ENCODE measurements at regions not wholly inside any gene's neighbourhood (a gene's known extent, or its start where the extent isn't known, plus 50 kb on each side); places are given as distances from the start of the nearest gene placed in this dataset.

DNA sequence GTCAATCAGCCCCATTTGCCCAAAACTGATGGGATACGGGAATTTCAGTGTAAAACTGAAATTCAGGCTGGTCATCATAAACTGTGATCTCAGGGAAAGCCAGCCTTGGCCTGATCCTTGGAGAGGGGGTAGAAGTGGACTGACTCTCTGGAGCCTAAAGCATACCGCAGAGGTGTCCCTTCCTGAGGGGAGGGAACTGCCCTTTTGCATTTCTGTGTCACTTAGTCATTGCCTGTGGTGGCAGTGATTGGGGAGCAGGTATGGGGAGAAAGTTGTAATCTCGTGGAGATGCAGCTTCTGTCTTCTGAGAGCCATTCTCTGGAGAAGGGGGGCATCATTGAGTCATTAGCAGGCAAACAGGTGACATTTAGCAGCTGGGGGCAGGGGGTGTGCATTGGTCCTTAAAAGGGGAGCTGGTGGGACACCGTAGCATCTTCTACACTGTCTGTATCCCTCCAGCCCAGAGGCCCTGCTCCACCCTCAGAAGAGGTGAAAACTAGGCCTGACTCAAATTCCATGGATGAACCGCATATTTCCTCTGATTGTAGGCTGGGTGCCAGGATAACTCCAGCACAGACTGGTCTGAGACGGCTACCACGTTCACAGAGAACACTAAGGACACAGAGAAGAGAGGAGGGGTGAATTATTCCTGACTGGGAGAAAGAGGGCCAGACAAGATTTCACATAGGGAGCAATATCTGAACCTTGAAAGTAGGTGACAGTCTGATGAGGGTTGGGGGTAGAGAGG, 143.3 kb downstream of the SEC61B start:
- Histone ChIP-seq H3K27ac (no peak overlapping the region), H3K9me3 (no peaks in the 10 kb centered on the region), H3K27me3 (peaks cover 0 to 15% (median 0%) of the 10 kb centered on the region in 7 donors), H3K4me3 (no peak overlapping the region), H3K36me3 (no peaks in the 10 kb centered on the region), H3K4me1 (peaks cover 0 to 23% (median 13%) of the 10 kb centered on the region in 9 donors)
- DNase-seq (no peak), ATAC-seq (no peak)
- intact Hi-C loops (cut with DNase I): loop anchor here in 2 of 10 donors (10.0 kb wide), 2 partner anchors 449 to 459 kb away; partner anchors contain the start of gene NR4A3 (in 1 of the 2)
- TF ChIP-seq, protein P1, sequence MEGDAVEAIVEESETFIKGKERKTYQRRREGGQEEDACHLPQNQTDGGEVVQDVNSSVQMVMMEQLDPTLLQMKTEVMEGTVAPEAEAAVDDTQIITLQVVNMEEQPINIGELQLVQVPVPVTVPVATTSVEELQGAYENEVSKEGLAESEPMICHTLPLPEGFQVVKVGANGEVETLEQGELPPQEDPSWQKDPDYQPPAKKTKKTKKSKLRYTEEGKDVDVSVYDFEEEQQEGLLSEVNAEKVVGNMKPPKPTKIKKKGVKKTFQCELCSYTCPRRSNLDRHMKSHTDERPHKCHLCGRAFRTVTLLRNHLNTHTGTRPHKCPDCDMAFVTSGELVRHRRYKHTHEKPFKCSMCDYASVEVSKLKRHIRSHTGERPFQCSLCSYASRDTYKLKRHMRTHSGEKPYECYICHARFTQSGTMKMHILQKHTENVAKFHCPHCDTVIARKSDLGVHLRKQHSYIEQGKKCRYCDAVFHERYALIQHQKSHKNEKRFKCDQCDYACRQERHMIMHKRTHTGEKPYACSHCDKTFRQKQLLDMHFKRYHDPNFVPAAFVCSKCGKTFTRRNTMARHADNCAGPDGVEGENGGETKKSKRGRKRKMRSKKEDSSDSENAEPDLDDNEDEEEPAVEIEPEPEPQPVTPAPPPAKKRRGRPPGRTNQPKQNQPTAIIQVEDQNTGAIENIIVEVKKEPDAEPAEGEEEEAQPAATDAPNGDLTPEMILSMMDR (IDR thresholded peaks at IDR 0.05): no peak
- WGBS, 2 donors: 65 to 69% methylated on average over 7 of the region's 7 CpGs

DNA sequence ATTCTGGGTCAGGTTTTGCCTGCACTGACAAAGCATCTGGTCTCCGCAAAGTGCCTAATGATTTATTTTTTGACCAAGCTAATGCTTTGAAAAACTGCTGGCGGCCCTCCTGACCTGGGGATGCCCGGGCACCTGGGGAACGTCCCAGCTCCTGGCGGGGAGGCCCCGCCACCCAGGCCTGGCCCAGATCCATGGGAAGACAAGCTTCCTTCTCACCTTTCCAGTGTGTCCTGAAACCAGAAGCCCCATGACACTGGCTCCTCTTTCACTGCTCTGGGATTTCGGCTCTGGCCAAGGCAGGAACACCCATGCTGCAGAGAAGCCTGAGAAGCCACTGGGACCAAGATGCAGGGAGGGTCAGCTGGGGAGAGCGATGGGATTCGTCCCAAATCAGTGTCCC, 144.1 kb downstream of the SEC61B start:
- WGBS, 2 donors: 78 to 83% methylated on average over 9 of the region's 9 CpGs
- H3K27me3 ChIP-seq: peaks cover 0 to 7% (median 0%) of the 10 kb centered on the region in 7 donors
- peaks cover 0 to 23% (median 13%) of the 10 kb centered on the region in 9 donors for H3K4me1 ChIP-seq
- H3K27ac ChIP-seq: no peak overlapping the region
- H3K36me3 ChIP-seq: no peaks in the 10 kb centered on the region
- no peaks in the 10 kb centered on the region for H3K9me3 ChIP-seq
- DNase-seq: no peak
- H3K4me3 ChIP-seq: no peak overlapping the region
- ATAC-seq: no peak
- intact Hi-C loops (cut with DNase I): loop anchor here in 2 of 10 donors (10.0 kb wide), 2 partner anchors 449 to 459 kb away; partner anchors contain the start of gene NR4A3 (in 1 of the 2)
- TF ChIP-seq, protein P1 (IDR thresholded peaks at IDR 0.05): no peak

DNA sequence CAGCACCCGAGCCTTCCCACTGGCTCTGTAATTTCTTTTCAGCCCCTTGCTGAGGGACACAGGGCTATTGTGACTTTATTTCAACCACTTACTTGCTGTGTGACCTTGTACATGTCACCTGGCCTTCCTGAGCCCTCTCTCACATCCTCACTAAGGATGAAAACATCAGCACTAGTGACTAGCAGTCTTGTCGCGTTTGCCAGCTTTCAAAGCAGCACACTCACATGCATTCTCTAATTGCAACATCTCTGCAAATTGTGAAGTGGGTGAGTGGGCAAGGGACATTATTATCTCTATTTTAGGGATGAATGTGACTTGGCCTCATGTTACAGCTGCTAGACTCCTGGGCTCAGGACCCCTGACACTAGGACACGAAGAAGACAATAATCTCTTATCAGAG, 144.5 kb downstream of the SEC61B start:
- ATAC-seq (no peak), DNase-seq (no peak)
- WGBS, 2 donors: 84 to 85% methylated on average over 4 of the region's 4 CpGs
- intact Hi-C loops (cut with DNase I): loop anchor here in 2 of 10 donors (10.0 kb wide), 2 partner anchors 448 to 458 kb away; partner anchors contain the start of gene NR4A3 (in 1 of the 2)
- Histone ChIP-seq H3K4me3 (no peak overlapping the region), H3K4me1 (peaks cover 0 to 23% (median 13%) of the 10 kb centered on the region in 9 donors), H3K27me3 (peaks cover 0 to 4% (median 0%) of the 10 kb centered on the region in 7 donors), H3K36me3 (no peaks in the 10 kb centered on the region), H3K27ac (no peak overlapping the region), H3K9me3 (no peaks in the 10 kb centered on the region)
- TF ChIP-seq, protein P1 (IDR thresholded peaks at IDR 0.05): no peak

DNA sequence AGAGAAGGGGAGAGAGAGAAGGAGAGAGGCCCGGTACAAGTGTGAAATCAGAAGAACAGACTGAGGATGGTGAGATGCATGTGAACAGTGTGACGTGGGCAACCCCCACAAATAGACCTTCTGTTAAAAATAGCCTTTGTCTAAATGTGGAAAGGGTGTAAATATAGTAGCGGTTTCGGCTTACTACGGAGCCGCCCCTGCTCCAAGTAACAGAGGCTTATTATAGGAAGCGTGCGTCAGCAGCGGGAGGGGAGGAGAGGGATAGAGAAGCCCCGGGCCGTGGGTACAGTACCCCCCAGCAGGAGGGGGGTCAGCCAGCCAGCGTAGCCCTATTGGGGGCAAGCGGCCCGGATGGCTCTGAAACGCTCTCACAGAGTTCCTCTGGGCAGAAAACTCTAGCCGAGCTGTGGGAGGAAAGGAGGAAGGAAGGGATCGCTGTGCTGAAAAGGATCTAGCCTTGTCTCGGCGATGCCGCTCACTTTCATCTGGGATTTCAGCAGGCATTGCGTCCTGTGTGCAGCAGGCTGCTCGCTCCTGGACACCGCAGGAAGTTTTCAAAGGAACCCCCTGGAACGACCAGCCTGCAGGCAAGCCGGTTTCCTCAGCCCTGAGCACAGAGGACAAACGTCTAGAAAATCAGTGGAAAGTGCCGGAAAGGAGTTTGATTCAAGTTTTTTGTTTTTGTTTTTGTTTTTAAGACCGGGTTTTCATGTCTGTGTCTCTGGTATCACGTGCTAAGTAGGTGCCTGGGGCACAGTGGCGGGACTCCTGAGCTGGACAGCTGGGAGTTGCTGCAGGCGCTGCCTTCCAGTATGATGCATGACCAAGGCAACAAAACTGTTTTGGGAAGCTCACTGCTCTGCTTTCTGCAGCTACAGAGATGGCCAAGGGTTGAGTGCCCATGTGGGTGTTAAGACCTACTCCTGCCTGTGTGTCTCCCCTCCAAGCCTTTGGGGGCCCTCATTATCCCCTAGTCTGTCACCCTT, 146.6 kb downstream of the SEC61B start:
- Histone ChIP-seq H3K9me3 (no peaks in the 10 kb centered on the region), H3K4me1 (peaks cover 0 to 23% (median 13%) of the 10 kb centered on the region in 9 donors), H3K4me3 (peak overlapping the region in 9 of 10 donors; percentile 31 to 60 (median 51)), H3K36me3 (no peaks in the 10 kb centered on the region), H3K27me3 (peaks cover 0 to 4% (median 0%) of the 10 kb centered on the region in 7 donors), H3K27ac (peak overlapping the region; percentile 80 to 94 (median 85))
- TF ChIP-seq, protein P1 (IDR thresholded peaks at IDR 0.05): no peak
- peak; percentile 62 to 80 for DNase-seq
- ATAC-seq: peak; percentile 92 to 98 (median 96)
- 5 to 6% methylated on average over 31 of the region's 31 CpGs for whole genome bisulfite sequencing, 2 donors
- intact Hi-C loops (cut with DNase I): loop anchor here in 2 of 10 donors (10.0 kb wide), 2 partner anchors 446 to 456 kb away; partner anchors contain the start of gene NR4A3 (in 1 of the 2)
